Endodermal cell (in vitro differentiated cells): ENCODE measurements at regions not wholly inside any gene's neighbourhood (a gene's known extent, or its start where the extent isn't known, plus 50 kb on each side); places are given as distances from the start of the nearest gene placed in this dataset.

Experiments used
- DNase-seq: peaks from one replicate; pipeline ENCODE4 v3.0.0-alpha.2; 2017
- H3K27ac ChIP-seq: 2 replicates; pipeline ENCODE4 v1.5.1; 2013; ENCODE audit warnings: mild to moderate bottlenecking, low read depth, low read length, moderate library complexity
- H3K27me3 ChIP-seq: 2 replicates; pipeline ENCODE4 v1.6.1; 2013; ENCODE audit warnings: mild to moderate bottlenecking, low read length, moderate library complexity; ENCODE audit not compliant: insufficient read depth, control insufficient read depth, poor library complexity, severe bottlenecking
- H3K36me3 ChIP-seq: 2 replicates; pipeline ENCODE4 v1.7.0; 2013; ENCODE audit warnings: mild to moderate bottlenecking, low read length, moderate library complexity; ENCODE audit not compliant: control insufficient read depth, insufficient read depth
- H3K4me1 ChIP-seq: one replicate; pipeline ENCODE4 v1.7.0; 2013; ENCODE audit warnings: low read length; ENCODE audit not compliant: control insufficient read depth, insufficient read depth
- H3K4me3 ChIP-seq: 2 replicates; pipeline ENCODE4 v1.5.1; 2013; ENCODE audit warnings: mild to moderate bottlenecking, low read length, moderate library complexity
- H3K9ac ChIP-seq: 2 replicates; pipeline ENCODE4 v1.6.1; 2013; ENCODE audit warnings: mild to moderate bottlenecking, low read length, moderate library complexity; ENCODE audit not compliant: poor library complexity, severe bottlenecking; ENCODE audit errors: extremely low read depth
- H3K9me3 ChIP-seq: 2 replicates; pipeline ENCODE4 v1.6.1; 2013; ENCODE audit warnings: mild to moderate bottlenecking, low read length, moderate library complexity; ENCODE audit not compliant: control insufficient read depth
- H3K27ac Mint-ChIP-seq: 2 replicates; pipeline ENCODE4 v1.8.0; 2020; ENCODE audit warnings: mixed read lengths
- H3K27me3 Mint-ChIP-seq: 2 replicates; pipeline ENCODE4 v1.8.0; 2021; ENCODE audit warnings: mild to moderate bottlenecking, mixed read lengths; ENCODE audit not compliant: insufficient read depth
- H3K36me3 Mint-ChIP-seq: 2 replicates; pipeline ENCODE4 v1.8.0; 2020; ENCODE audit warnings: low read depth, mixed read lengths
- H3K4me1 Mint-ChIP-seq: 2 replicates; pipeline ENCODE4 v1.8.0; 2020; ENCODE audit warnings: mixed read lengths
- H3K4me3 Mint-ChIP-seq: 2 replicates; pipeline ENCODE4 v1.8.0; 2020; ENCODE audit warnings: mild to moderate bottlenecking, moderate library complexity, mixed read lengths
- H3K9me3 Mint-ChIP-seq: 2 replicates; pipeline ENCODE4 v1.8.0; 2020; ENCODE audit warnings: mild to moderate bottlenecking, mixed read lengths
- WGBS, 2 experiments: methylation state at CpG; one replicate each; pipeline versions ENCODE4 v1.1.5 to v1.1.7; 2013; ENCODE audit warnings: missing lambda C conversion rate in 2 of 2, mixed read lengths in 1 of 2; ENCODE audit not compliant: insufficient coverage in 1 of 2, insufficient read length in 1 of 2; 5-methylcytosine and 5-hydroxymethylcytosine counted together
- TF ChIP-seq, protein P1 (sequence below): fragments of 200-600 bp; sonication (generic); conservative IDR thresholded peaks from 2 replicates; pipeline ENCODE4 v1.5.0; 2021; ENCODE audit warnings: antibody characterized with exemption, mild to moderate bottlenecking

- no peaks in the 10 kb centered on the region for H3K4me1 ChIP-seq
- Mint-ChIP-seq H3K4me3 (no peak overlapping the region), H3K4me1 (no peaks in the 10 kb centered on the region), H3K36me3 (no peaks in the 10 kb centered on the region), H3K27me3 (no peaks in the 10 kb centered on the region), H3K9me3 (no peaks in the 10 kb centered on the region), H3K27ac (no peak overlapping the region)
- H3K4me3 ChIP-seq = no peak overlapping the region
- H3K27me3 ChIP-seq = no peaks in the 10 kb centered on the region
- WGBS, 2 experiments = 71 to 93% methylated on average over 2 to 5 of the region's 5 CpGs
- TF ChIP-seq, protein P1, sequence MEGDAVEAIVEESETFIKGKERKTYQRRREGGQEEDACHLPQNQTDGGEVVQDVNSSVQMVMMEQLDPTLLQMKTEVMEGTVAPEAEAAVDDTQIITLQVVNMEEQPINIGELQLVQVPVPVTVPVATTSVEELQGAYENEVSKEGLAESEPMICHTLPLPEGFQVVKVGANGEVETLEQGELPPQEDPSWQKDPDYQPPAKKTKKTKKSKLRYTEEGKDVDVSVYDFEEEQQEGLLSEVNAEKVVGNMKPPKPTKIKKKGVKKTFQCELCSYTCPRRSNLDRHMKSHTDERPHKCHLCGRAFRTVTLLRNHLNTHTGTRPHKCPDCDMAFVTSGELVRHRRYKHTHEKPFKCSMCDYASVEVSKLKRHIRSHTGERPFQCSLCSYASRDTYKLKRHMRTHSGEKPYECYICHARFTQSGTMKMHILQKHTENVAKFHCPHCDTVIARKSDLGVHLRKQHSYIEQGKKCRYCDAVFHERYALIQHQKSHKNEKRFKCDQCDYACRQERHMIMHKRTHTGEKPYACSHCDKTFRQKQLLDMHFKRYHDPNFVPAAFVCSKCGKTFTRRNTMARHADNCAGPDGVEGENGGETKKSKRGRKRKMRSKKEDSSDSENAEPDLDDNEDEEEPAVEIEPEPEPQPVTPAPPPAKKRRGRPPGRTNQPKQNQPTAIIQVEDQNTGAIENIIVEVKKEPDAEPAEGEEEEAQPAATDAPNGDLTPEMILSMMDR = no peak
- no peaks in the 10 kb centered on the region for H3K9me3 ChIP-seq
- DNase-seq = no peak
- no peak overlapping the region for H3K9ac ChIP-seq
- no peaks in the 10 kb centered on the region for H3K36me3 ChIP-seq
- no peak overlapping the region for H3K27ac ChIP-seq
Observed at GRCh38 chr4:157443537-157443936, 223.0 kb downstream of the GRIA2 start.

DNA sequence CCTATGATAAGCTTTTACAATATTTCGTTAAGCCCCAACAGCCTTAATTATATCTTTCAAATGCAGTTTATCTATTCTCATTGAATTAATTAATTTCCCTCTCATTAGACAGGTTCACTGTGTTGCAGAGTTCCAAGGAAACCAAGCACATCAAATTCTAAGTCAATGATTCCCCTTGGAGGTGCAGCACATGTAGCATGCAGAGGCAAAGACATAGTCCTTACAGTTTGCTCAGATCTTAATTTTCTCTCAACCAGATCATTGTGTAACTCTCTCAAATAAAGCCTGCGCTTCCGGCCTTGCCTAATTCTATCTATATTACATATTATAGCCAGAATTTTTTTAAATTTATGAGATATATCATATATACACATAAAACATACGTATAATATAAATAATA is 205.4 kb downstream of the GRIA2 start:
- H3K9me3 Mint-ChIP-seq = peaks cover 6% of the 10 kb centered on the region
- no peaks in the 10 kb centered on the region for H3K4me1 Mint-ChIP-seq
- no peak overlapping the region for H3K27ac Mint-ChIP-seq
- no peaks in the 10 kb centered on the region for H3K9me3 ChIP-seq
- no peak for DNase-seq
- H3K9ac ChIP-seq = no peak overlapping the region
- no peaks in the 10 kb centered on the region for H3K27me3 Mint-ChIP-seq
- TF ChIP-seq, protein P1 = no peak
- no peaks in the 10 kb centered on the region for H3K27me3 ChIP-seq
- no peak overlapping the region for H3K27ac ChIP-seq
- H3K4me3 Mint-ChIP-seq = no peak overlapping the region
- no peak overlapping the region for H3K4me3 ChIP-seq
- H3K36me3 Mint-ChIP-seq = no peaks in the 10 kb centered on the region
- H3K4me1 ChIP-seq = no peaks in the 10 kb centered on the region
- no peaks in the 10 kb centered on the region for H3K36me3 ChIP-seq
- WGBS, 2 experiments = 86 to 100% methylated on average over 1 of the region's 4 CpGs

DNA sequence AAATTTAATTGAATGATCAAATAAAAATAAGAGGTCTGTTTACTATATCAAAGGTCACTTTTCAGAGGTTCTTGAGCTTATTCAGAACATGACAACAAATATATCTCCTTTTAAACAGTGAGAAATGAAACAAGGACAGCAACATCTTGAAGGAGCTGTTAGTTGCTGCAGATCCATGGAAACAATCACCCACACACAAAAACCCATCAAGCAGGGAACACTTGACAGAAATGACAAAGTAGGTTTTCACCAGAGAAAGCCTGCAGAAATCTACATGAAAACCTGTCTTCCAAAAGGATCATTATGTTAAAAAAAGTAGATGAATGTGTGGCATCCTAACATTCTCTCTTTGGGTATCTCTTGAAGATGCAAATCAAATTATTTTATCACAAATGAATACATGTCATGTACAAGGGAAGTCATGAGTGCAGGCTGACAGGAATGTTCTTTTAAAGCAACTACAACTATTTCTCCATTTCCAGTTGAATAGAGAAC is 203.0 kb downstream of the GRIA2 start:
- H3K27me3 Mint-ChIP-seq = no peaks in the 10 kb centered on the region
- H3K9me3 Mint-ChIP-seq = peaks cover 6% of the 10 kb centered on the region
- Histone ChIP-seq H3K27me3 (no peaks in the 10 kb centered on the region), H3K4me3 (no peak overlapping the region), H3K4me1 (no peaks in the 10 kb centered on the region), H3K9ac (no peak overlapping the region), H3K36me3 (no peaks in the 10 kb centered on the region), H3K9me3 (no peaks in the 10 kb centered on the region), H3K27ac (no peak overlapping the region)
- no peak overlapping the region for H3K4me3 Mint-ChIP-seq
- DNase-seq = no peak
- no peaks in the 10 kb centered on the region for H3K36me3 Mint-ChIP-seq
- TF ChIP-seq, protein P1 = no peak
- H3K4me1 Mint-ChIP-seq = no peaks in the 10 kb centered on the region
- H3K27ac Mint-ChIP-seq = no peak overlapping the region
